HUES6 (cell line): ENCODE measurements at regions not wholly inside any gene's neighbourhood (a gene's known extent, or its start where the extent isn't known, plus 50 kb on each side); places are given as distances from the start of the nearest gene placed in this dataset.

ENCODE experiments used
- H3K27ac ChIP-seq: 2 replicates; pipeline ENCODE4 v1.7.0; 2013; ENCODE audit warnings: low read depth, mild to moderate bottlenecking, low read length, inconsistent platforms
- H3K27me3 ChIP-seq: 2 replicates; pipeline ENCODE4 v1.6.1; 2013; ENCODE audit warnings: low read length; ENCODE audit not compliant: control insufficient read depth, insufficient read depth
- H3K36me3 ChIP-seq: 2 replicates; pipeline ENCODE4 v1.6.1; 2013; ENCODE audit warnings: low read length; ENCODE audit not compliant: control insufficient read depth, insufficient read depth
- H3K4me1 ChIP-seq: 2 replicates; pipeline ENCODE4 v1.6.1; 2013; ENCODE audit warnings: low read length; ENCODE audit not compliant: control insufficient read depth, insufficient read depth
- H3K4me3 ChIP-seq: 2 replicates; pipeline ENCODE4 v1.5.1; 2013; ENCODE audit warnings: low read depth, low read length
- H3K9ac ChIP-seq: one replicate; pipeline ENCODE4 v1.6.1; 2013; ENCODE audit warnings: mild to moderate bottlenecking, low read length
- H3K9me3 ChIP-seq: 2 replicates; pipeline ENCODE4 v1.6.1; 2013; ENCODE audit warnings: low read depth, low read length; ENCODE audit not compliant: control insufficient read depth, insufficient read depth

DNA sequence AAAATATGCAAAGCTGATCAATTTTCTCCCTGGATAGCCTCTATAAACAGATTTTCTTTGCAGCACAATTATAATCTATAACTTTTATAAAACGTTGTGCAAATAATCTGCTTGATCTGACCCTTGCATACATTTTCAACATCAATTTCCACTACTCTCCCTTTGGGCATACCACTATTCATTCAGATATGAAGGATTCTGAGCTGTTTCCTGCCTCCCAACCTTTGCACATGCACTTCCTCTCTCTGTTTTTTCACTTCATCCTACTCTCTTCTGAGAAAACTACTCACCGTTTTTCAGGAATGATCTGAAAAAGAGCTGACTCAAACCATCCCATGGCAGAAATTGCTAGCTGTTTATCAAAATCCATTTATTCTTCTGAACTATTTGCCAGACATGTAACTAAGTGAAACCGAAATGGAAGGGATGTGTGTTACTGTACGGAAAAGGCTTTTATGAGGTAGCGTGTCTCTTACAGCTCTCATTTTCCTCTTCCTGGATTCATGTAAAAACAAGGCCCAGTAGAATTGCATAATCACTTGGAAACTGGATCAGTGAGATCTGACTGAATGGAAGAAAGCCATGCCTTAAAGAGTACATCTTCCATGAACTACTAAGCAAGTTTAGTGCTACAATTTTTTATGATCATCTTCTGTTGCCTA lies 1447.3 kb upstream of the MIR17HG start:
- Histone ChIP-seq H3K4me1 (no peaks in the 10 kb centered on the region), H3K4me3 (no peak overlapping the region), H3K27ac (no peak overlapping the region), H3K9me3 (no peaks in the 10 kb centered on the region), H3K9ac (no peak overlapping the region), H3K27me3 (no peaks in the 10 kb centered on the region), H3K36me3 (no peaks in the 10 kb centered on the region)

- Histone ChIP-seq H3K9me3 (no peaks in the 10 kb centered on the region), H3K36me3 (no peaks in the 10 kb centered on the region), H3K9ac (no peak overlapping the region), H3K27me3 (no peaks in the 10 kb centered on the region), H3K4me3 (no peak overlapping the region), H3K4me1 (peaks cover 6% of the 10 kb centered on the region), H3K27ac (no peak overlapping the region)
Observed at GRCh38 chr13:89902223-89902622, 1445.3 kb upstream of the MIR17HG start.

GRCh38 chr13:89903115-89903514 lies 1444.4 kb upstream of the MIR17HG start:
- H3K9me3 ChIP-seq, result no peaks in the 10 kb centered on the region
- H3K36me3 ChIP-seq, result no peaks in the 10 kb centered on the region
- H3K9ac ChIP-seq, result no peak overlapping the region
- no peak overlapping the region for H3K4me3 ChIP-seq
- no peaks in the 10 kb centered on the region for H3K27me3 ChIP-seq
- no peak overlapping the region for H3K27ac ChIP-seq
- H3K4me1 ChIP-seq, result peaks cover 6% of the 10 kb centered on the region

DNA sequence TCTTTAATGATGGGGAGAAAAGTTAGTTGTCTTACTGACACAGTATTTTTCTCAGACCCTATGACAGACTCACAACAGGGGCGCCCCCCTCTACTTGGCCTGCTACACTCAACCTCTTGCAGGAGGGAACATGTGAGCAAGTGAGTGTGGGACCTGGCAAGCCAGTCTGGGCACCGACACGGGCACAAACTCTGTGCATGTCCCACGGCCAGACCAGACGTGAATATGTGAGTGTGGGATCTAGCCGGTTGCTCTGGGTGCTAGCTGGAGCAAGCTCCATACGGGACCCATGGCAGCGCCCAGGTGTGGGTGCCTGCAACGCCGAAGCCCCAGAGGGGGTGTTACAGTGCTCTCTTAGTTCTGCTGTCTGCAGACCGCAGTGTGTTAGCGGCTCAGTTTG lies 1437.3 kb upstream of the MIR17HG start:
- Histone ChIP-seq H3K27ac (no peak overlapping the region), H3K9ac (no peak overlapping the region), H3K9me3 (no peaks in the 10 kb centered on the region), H3K4me3 (no peak overlapping the region), H3K4me1 (peaks cover 6% of the 10 kb centered on the region), H3K36me3 (no peaks in the 10 kb centered on the region), H3K27me3 (no peaks in the 10 kb centered on the region)

DNA sequence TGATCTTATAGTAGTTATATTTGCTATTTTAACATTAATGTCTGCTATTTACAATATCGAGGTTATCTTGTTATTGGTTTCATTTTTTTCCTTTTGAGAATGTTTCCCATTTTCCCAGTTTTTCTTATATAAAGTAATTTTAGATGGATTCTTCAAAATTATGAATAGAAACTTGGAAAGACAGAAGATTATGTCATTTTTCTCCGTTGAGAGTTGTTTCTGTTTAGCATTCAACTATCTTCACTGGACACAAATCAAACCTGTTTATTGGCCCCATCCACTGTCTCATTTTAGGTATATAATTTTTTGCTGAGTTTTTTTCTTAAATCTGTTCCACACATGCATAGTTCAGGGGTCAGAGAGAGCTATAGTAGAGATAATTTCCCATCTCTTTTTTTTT lies 1430.9 kb upstream of the MIR17HG start:
- Histone ChIP-seq H3K36me3 (no peaks in the 10 kb centered on the region), H3K9ac (no peak overlapping the region), H3K27ac (no peak overlapping the region), H3K4me1 (no peaks in the 10 kb centered on the region), H3K4me3 (no peak overlapping the region), H3K27me3 (no peaks in the 10 kb centered on the region), H3K9me3 (no peaks in the 10 kb centered on the region)

DNA sequence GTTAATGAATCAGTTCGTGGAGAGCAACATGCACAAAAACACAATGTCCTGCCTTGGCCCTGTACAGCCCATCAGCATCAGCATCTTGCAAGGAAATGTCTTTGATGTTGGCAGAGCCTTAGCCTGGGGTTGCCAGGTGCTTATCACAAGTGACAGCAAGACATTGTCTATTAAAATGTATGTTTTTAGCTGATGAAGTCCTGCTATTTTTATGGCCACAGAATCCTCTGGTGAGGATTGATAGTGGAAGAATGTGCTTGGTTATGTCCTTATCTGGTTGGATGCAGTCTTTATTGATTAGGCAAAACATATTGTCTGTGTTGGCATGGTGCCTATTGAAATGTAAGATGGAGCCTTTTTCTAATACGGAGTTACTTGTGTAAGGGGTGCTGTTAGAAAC lies 1427.0 kb upstream of the MIR17HG start:
- no peaks in the 10 kb centered on the region for H3K9me3 ChIP-seq
- H3K9ac ChIP-seq, result no peak overlapping the region
- no peak overlapping the region for H3K27ac ChIP-seq
- no peaks in the 10 kb centered on the region for H3K27me3 ChIP-seq
- H3K4me1 ChIP-seq, result peaks cover 6% of the 10 kb centered on the region
- H3K4me3 ChIP-seq, result no peak overlapping the region
- H3K36me3 ChIP-seq, result no peaks in the 10 kb centered on the region

GRCh38 chr13:89923052-89923451 lies 1424.4 kb upstream of the MIR17HG start:
- Histone ChIP-seq H3K27ac (no peak overlapping the region), H3K36me3 (no peaks in the 10 kb centered on the region), H3K27me3 (no peaks in the 10 kb centered on the region), H3K9ac (no peak overlapping the region), H3K9me3 (no peaks in the 10 kb centered on the region), H3K4me3 (no peak overlapping the region), H3K4me1 (peaks cover 6% of the 10 kb centered on the region)

GRCh38 chr13:89923736-89924135 lies 1423.8 kb upstream of the MIR17HG start:
- no peak overlapping the region for H3K27ac ChIP-seq
- no peak overlapping the region for H3K9ac ChIP-seq
- H3K9me3 ChIP-seq, result no peaks in the 10 kb centered on the region
- no peak overlapping the region for H3K4me3 ChIP-seq
- no peaks in the 10 kb centered on the region for H3K27me3 ChIP-seq
- H3K36me3 ChIP-seq, result no peaks in the 10 kb centered on the region
- peaks cover 6% of the 10 kb centered on the region for H3K4me1 ChIP-seq

GRCh38 chr13:89925107-89925506 lies 1422.4 kb upstream of the MIR17HG start:
- no peak overlapping the region for H3K4me3 ChIP-seq
- no peak overlapping the region for H3K27ac ChIP-seq
- H3K36me3 ChIP-seq, result no peaks in the 10 kb centered on the region
- H3K9ac ChIP-seq, result no peak overlapping the region
- H3K4me1 ChIP-seq, result peaks cover 6% of the 10 kb centered on the region
- H3K9me3 ChIP-seq, result no peaks in the 10 kb centered on the region
- no peaks in the 10 kb centered on the region for H3K27me3 ChIP-seq

GRCh38 chr13:89930861-89931260 lies 1416.6 kb upstream of the MIR17HG start:
- Histone ChIP-seq H3K27me3 (no peaks in the 10 kb centered on the region), H3K9ac (no peak overlapping the region), H3K4me1 (peaks cover 5% of the 10 kb centered on the region; the same call in 1 of the 2 replicates), H3K36me3 (no peaks in the 10 kb centered on the region), H3K27ac (no peak overlapping the region), H3K4me3 (no peak overlapping the region), H3K9me3 (no peaks in the 10 kb centered on the region)

GRCh38 chr13:89932902-89933301 lies 1414.6 kb upstream of the MIR17HG start:
- no peaks in the 10 kb centered on the region for H3K27me3 ChIP-seq
- H3K27ac ChIP-seq, result no peak overlapping the region
- no peak overlapping the region for H3K9ac ChIP-seq
- no peaks in the 10 kb centered on the region for H3K9me3 ChIP-seq
- H3K4me3 ChIP-seq, result no peak overlapping the region
- H3K4me1 ChIP-seq, result peaks cover 5% of the 10 kb centered on the region; the same call in 1 of the 2 replicates
- H3K36me3 ChIP-seq, result no peaks in the 10 kb centered on the region

- Histone ChIP-seq H3K36me3 (no peaks in the 10 kb centered on the region), H3K9ac (no peak overlapping the region), H3K27ac (no peak overlapping the region), H3K4me3 (no peak overlapping the region), H3K4me1 (no peaks in the 10 kb centered on the region), H3K27me3 (no peaks in the 10 kb centered on the region), H3K9me3 (no peaks in the 10 kb centered on the region)
Observed at GRCh38 chr13:89936256-89936655, 1411.2 kb upstream of the MIR17HG start.
